Esophagus muscularis mucosa (tissue), 4 donors: ENCODE measurements at regions not wholly inside any gene's neighbourhood (a gene's known extent, or its start where the extent isn't known, plus 50 kb on each side); places are given as distances from the start of the nearest gene placed in this dataset.
A peak's percentile ranks its signal among the peaks of the same experiment; 100 is the strongest.

Source experiments
- DNase-seq: peaks from one replicate; pipeline ENCODE4 v3.0.0-alpha.2; 2017; ENCODE audit errors: extremely low spot score
- H3K27ac ChIP-seq, 4 donors: fragments of 200-600 bp; sonication (generic); replicated peaks in 1 of 4; 1 replicate in 3 of 4; 2 replicates in 1 of 4; pipeline ENCODE4 v1.5.1; 2016 to 2019; ENCODE audit warnings: mild to moderate bottlenecking in 1 of 4
- H3K27me3 ChIP-seq, 4 donors: fragments of 200-600 bp; sonication (generic); one replicate each; pipeline versions ENCODE4 v1.5.1 to v1.6.0; 2016 to 2019
- H3K36me3 ChIP-seq, 4 donors: fragments of 200-600 bp; sonication (generic); one replicate each; pipeline ENCODE4 v1.5.1; 2016 to 2019
- H3K4me1 ChIP-seq, 4 donors: fragments of 200-600 bp; sonication (generic); one replicate each; pipeline ENCODE4 v1.5.1; 2016 to 2019
- H3K4me3 ChIP-seq, 4 donors: fragments of 200-600 bp; sonication (generic); 1 replicate in 2 of 4; 2 replicates in 2 of 4; pipeline ENCODE4 v1.5.1; 2016 to 2019; ENCODE audit warnings: mild to moderate bottlenecking in 4 of 4, moderate library complexity in 1 of 4
- H3K9me3 ChIP-seq, 4 donors: fragments of 200-600 bp; sonication (generic); 1 replicate in 3 of 4; 2 replicates in 1 of 4; pipeline ENCODE4 v1.5.1; 2016 to 2019
- CTCF ChIP-seq, 3 experiments: fragments of 200-600 bp in 2 of 3; fragments of 450-650 bp in 1 of 3; sonication (generic) in 2 of 3; IDR thresholded peaks; one replicate each; pipeline ENCODE4 v1.5.1; 2017 to 2019; ENCODE audit warnings: antibody characterized with exemption in 3 of 3, mild to moderate bottlenecking in 2 of 3, moderate library complexity in 1 of 3
- EP300 ChIP-seq: sonication (generic); formaldehyde crosslinking; IDR thresholded peaks from one replicate; pipeline ENCODE4 v1.6.1; 2017; ENCODE audit warnings: antibody characterized with exemption
- POLR2A ChIP-seq: fragments of 450-650 bp; IDR thresholded peaks from one replicate; pipeline ENCODE4 v1.6.1; 2017; ENCODE audit warnings: antibody characterized with exemption, moderate library complexity, mild to moderate bottlenecking, low read depth
- POLR2AphosphoS5 ChIP-seq, 2 donors: sonication (generic); formaldehyde crosslinking; IDR thresholded peaks; one replicate each; pipeline ENCODE4 v1.6.1; 2017; ENCODE audit warnings: antibody characterized with exemption in 2 of 2
- WGBS: methylation state at CpG from one replicate; pipeline ENCODE4 v1.1.5; 2018; 5-methylcytosine and 5-hydroxymethylcytosine counted together
- intact Hi-C: fragments of 100-400 bp; cut with DNase I; formaldehyde crosslinking; loops from one replicate; pipeline ENCODE4 v1.15.1; 2023

GRCh38 chr6:186340-186965 lies 105.8 kb upstream of the DUSP22 start:
- no peaks in the 10 kb centered on the region for H3K27me3 ChIP-seq
- H3K36me3 ChIP-seq, result no peaks in the 10 kb centered on the region
- intact Hi-C loops, result no loop called here
- no peaks in the 10 kb centered on the region for H3K9me3 ChIP-seq
- H3K27ac ChIP-seq, result no peak overlapping the region
- no peak overlapping the region for H3K4me3 ChIP-seq
- DNase-seq, result no peak
- WGBS, result 49% methylated on average over 12 of the region's 12 CpGs
- TF ChIP-seq POLR2AphosphoS5 (IDR thresholded peaks at IDR 0.05), result no peak
- no peak for TF ChIP-seq POLR2A
- TF ChIP-seq EP300, result no peak
- no peak for TF ChIP-seq CTCF (IDR thresholded peaks at IDR 0.05)
- H3K4me1 ChIP-seq, result peaks cover 0 to 6% (median 0%) of the 10 kb centered on the region in 4 donors

- Histone ChIP-seq H3K9me3 (no peaks in the 10 kb centered on the region), H3K36me3 (no peaks in the 10 kb centered on the region), H3K27ac (no peak overlapping the region), H3K4me1 (peaks cover 0 to 6% (median 0%) of the 10 kb centered on the region in 4 donors), H3K27me3 (no peaks in the 10 kb centered on the region), H3K4me3 (no peak overlapping the region)
- WGBS, result 64% methylated on average over 10 of the region's 10 CpGs
- no peak for TF ChIP-seq POLR2A
- no peak for TF ChIP-seq CTCF (IDR thresholded peaks at IDR 0.05)
- TF ChIP-seq POLR2AphosphoS5 (IDR thresholded peaks at IDR 0.05), result no peak
- no peak for TF ChIP-seq EP300
- no peak for DNase-seq
- intact Hi-C loops, result no loop called here
Observed at GRCh38 chr6:187210-187861, 105.0 kb upstream of the DUSP22 start.

GRCh38 chr6:188821-189655 lies 103.2 kb upstream of the DUSP22 start:
- DNase-seq, result no peak
- H3K27ac ChIP-seq, result no peak overlapping the region
- H3K4me3 ChIP-seq, result no peak overlapping the region
- H3K36me3 ChIP-seq, result no peaks in the 10 kb centered on the region
- peaks cover 0 to 6% (median 0%) of the 10 kb centered on the region in 4 donors for H3K4me1 ChIP-seq
- H3K27me3 ChIP-seq, result no peaks in the 10 kb centered on the region
- TF ChIP-seq POLR2A (no peak), CTCF (IDR thresholded peaks at IDR 0.05) (peak; percentile 82 to 92 (median 85)), EP300 (no peak), POLR2AphosphoS5 (IDR thresholded peaks at IDR 0.05) (peak in 1 of 2 donors; percentile 46)
- 23% methylated on average over 13 of the region's 13 CpGs for WGBS
- intact Hi-C loops, result no loop called here
- H3K9me3 ChIP-seq, result no peaks in the 10 kb centered on the region

GRCh38 chr6:189676-190075 lies 102.6 kb upstream of the DUSP22 start:
- 83% methylated on average over 8 of the region's 8 CpGs for WGBS
- intact Hi-C loops, result no loop called here
- no peak for DNase-seq

More at GRCh38 chr6:189676-190075, 102.6 kb upstream of the DUSP22 start:
- Histone ChIP-seq H3K27ac (no peak overlapping the region), H3K4me3 (no peak overlapping the region), H3K4me1 (peaks cover 0 to 6% (median 0%) of the 10 kb centered on the region in 4 donors), H3K27me3 (no peaks in the 10 kb centered on the region), H3K36me3 (no peaks in the 10 kb centered on the region), H3K9me3 (no peaks in the 10 kb centered on the region)
- TF ChIP-seq CTCF (IDR thresholded peaks at IDR 0.05) (no peak), POLR2AphosphoS5 (IDR thresholded peaks at IDR 0.05) (no peak), POLR2A (no peak), EP300 (no peak)
